SK-N-SH (cell line): ENCODE measurements at regions not wholly inside any gene's neighbourhood (a gene's known extent, or its start where the extent isn't known, plus 50 kb on each side); places are given as distances from the start of the nearest gene placed in this dataset.

Experiments
- CTCF ChIA-PET: fragments of 300-600, 350-600 bp; formaldehyde crosslinking; extraction: SDS; loops from one replicate; lab custom pipeline; 2021; lab: Yijun Ruan, JAX
- POLR2A ChIA-PET: fragments of 350-600 bp; sonication (Branson Sonifier 250); formaldehyde crosslinking; extraction: SDS; loops from one replicate; lab custom pipeline; 2020; ENCODE audit warnings: antibody characterized with exemption, inconsistent platforms; lab: Yijun Ruan, JAX
- DNase-seq: peaks from one replicate; pipeline ENCODE4 v3.0.0; 2012
- H2AFZ ChIP-seq: fragments of 200-600 bp; sonication (generic); 2 replicates; pipeline ENCODE4 v1.8.1; 2016; ENCODE audit warnings: antibody characterized with exemption, mild to moderate bottlenecking, low read depth
- H3F3A ChIP-seq: fragments of 200-600 bp; sonication (generic); replicated peaks from 2 replicates; pipeline ENCODE3; 2016; ENCODE audit warnings: antibody characterized with exemption, mild to moderate bottlenecking; ENCODE audit not compliant: insufficient read depth
- H3K27ac ChIP-seq, 2 experiments: fragments of 200-500 bp in 1 of 2; fragments of 200-600 bp in 1 of 2; sonication (Bioruptor generic) in 1 of 2; sonication (generic), shearing (Covaris generic) in 1 of 2; 2 replicates each; pipeline versions ENCODE4 v1.5.1 to v1.6.1; 2014 to 2016; ENCODE audit warnings: low read depth in 2 of 2, inconsistent platforms in 1 of 2, low read length in 1 of 2, mild to moderate bottlenecking in 1 of 2, mixed read lengths in 1 of 2
- H3K27me3 ChIP-seq: fragments of 200-600 bp; sonication (generic), shearing (Covaris generic); 2 replicates; pipeline ENCODE4 v1.6.1; 2016; ENCODE audit warnings: mixed run types; ENCODE audit not compliant: insufficient read depth
- H3K36me3 ChIP-seq, 2 experiments: fragments of 200-500 bp in 1 of 2; fragments of 200-600 bp in 1 of 2; sonication (Bioruptor generic) in 1 of 2; sonication (generic) in 1 of 2; replicated peaks in 1 of 2; 2 replicates each; pipeline versions ENCODE3 to v1.5.1; 2014 to 2016; ENCODE audit warnings: low read length in 1 of 2, mild to moderate bottlenecking in 1 of 2; ENCODE audit not compliant: insufficient read depth in 2 of 2, control insufficient read depth in 1 of 2
- H3K4me1 ChIP-seq, 2 experiments: fragments of 200-500 bp in 1 of 2; fragments of 200-600 bp in 1 of 2; sonication (Bioruptor generic) in 1 of 2; sonication (generic), shearing (Covaris generic) in 1 of 2; 2 replicates each; pipeline versions ENCODE4 v1.5.1 to v1.6.1; 2014 to 2016; ENCODE audit warnings: low read depth in 1 of 2, low read length in 1 of 2, mixed run types in 1 of 2; ENCODE audit not compliant: insufficient read depth in 2 of 2, control insufficient read depth in 1 of 2
- H3K4me2 ChIP-seq: fragments of 200-600 bp; sonication (generic), shearing (Covaris generic); 2 replicates; pipeline ENCODE4 v1.6.1; 2017; ENCODE audit warnings: mixed run types
- H3K4me3 ChIP-seq, 2 experiments: fragments of 200-500 bp in 1 of 2; fragments of 200-600 bp in 1 of 2; sonication (Bioruptor generic) in 1 of 2; sonication (generic), shearing (Covaris generic) in 1 of 2; 2 replicates each; pipeline versions ENCODE4 v1.5.1 to v1.8.1; 2014 to 2016; ENCODE audit warnings: low read depth in 2 of 2, inconsistent platforms in 1 of 2, low read length in 1 of 2, mild to moderate bottlenecking in 1 of 2, mixed read lengths in 1 of 2, moderate library complexity in 1 of 2
- H3K79me2 ChIP-seq: fragments of 200-600 bp; sonication (generic); 2 replicates; pipeline ENCODE4 v1.8.1; 2017; ENCODE audit warnings: mild to moderate bottlenecking; ENCODE audit not compliant: insufficient read depth
- H3K9ac ChIP-seq: fragments of 200-600 bp; sonication (generic); 2 replicates; pipeline ENCODE4 v1.6.1; 2017; ENCODE audit warnings: mixed run types
- H3K9me2 ChIP-seq: fragments of 200-600 bp; sonication (generic); 2 replicates; pipeline ENCODE4 v1.6.1; 2017; ENCODE audit warnings: mixed run types
- H3K9me3 ChIP-seq: fragments of 200-600 bp; sonication (generic); 2 replicates; pipeline ENCODE4 v1.6.1; 2017; ENCODE audit warnings: mixed run types, mild to moderate bottlenecking, moderate library complexity
- H4K20me1 ChIP-seq: fragments of 200-600 bp; sonication (generic); 2 replicates; pipeline ENCODE4 v1.6.1; 2017; ENCODE audit warnings: mild to moderate bottlenecking, mixed run types; ENCODE audit not compliant: insufficient read depth
- CHD2 ChIP-seq: fragments of 150-350 bp; IDR thresholded peaks from 2 replicates; pipeline ENCODE4 v1.6.1; 2018; ENCODE audit warnings: low read length; ENCODE audit not compliant: partially characterized antibody
- CTCF ChIP-seq: fragments of 200-600 bp; sonication (generic); IDR thresholded peaks from 2 replicates; pipeline ENCODE4 v1.6.1; 2017; ENCODE audit warnings: antibody characterized with exemption, mild to moderate bottlenecking, moderate library complexity
- EP300 ChIP-seq, 2 experiments: IDR thresholded peaks; 2 replicates each; pipeline versions ENCODE4 v1.4.0 to v1.6.1; 2012; ENCODE audit warnings: borderline replicate concordance in 1 of 2, low read depth in 1 of 2, low read length in 1 of 2
- FOSL2 ChIP-seq: IDR thresholded peaks from 2 replicates; pipeline ENCODE4 v1.4.0; 2012; ENCODE audit warnings: low read depth, mild to moderate bottlenecking, moderate library complexity, borderline replicate concordance
- GATA2 ChIP-seq: sonication (generic); formaldehyde crosslinking; IDR thresholded peaks from 2 replicates; pipeline ENCODE4 v1.5.0; 2020; ENCODE audit warnings: mild to moderate bottlenecking, missing genetic modification reagents
- MAX ChIP-seq: IDR thresholded peaks from 2 replicates; pipeline ENCODE4 v1.4.0; 2012; ENCODE audit warnings: low read depth
- MXI1 ChIP-seq: IDR thresholded peaks from 2 replicates; pipeline ENCODE4 v1.6.1; 2012; ENCODE audit warnings: mild to moderate bottlenecking, low read depth, low read length, improper control_type of control experiment
- NFIC ChIP-seq: IDR thresholded peaks from 2 replicates; pipeline ENCODE4 v1.4.0; 2012; ENCODE audit warnings: borderline replicate concordance
- RAD21 ChIP-seq: IDR thresholded peaks from 2 replicates; pipeline ENCODE4 v1.6.1; 2012; ENCODE audit warnings: mild to moderate bottlenecking, low read length
- RCOR1 ChIP-seq: fragments of 150-350 bp; IDR thresholded peaks from 2 replicates; pipeline ENCODE4 v1.6.1; 2017; ENCODE audit warnings: antibody characterized with exemption, low read length
- REST ChIP-seq: IDR thresholded peaks from 2 replicates; pipeline ENCODE4 v1.6.1; 2012; ENCODE audit warnings: mild to moderate bottlenecking, low read depth, low read length, moderate library complexity
- SMC3 ChIP-seq: IDR thresholded peaks from 2 replicates; pipeline ENCODE4 v1.6.1; 2012; ENCODE audit warnings: low read depth, low read length, improper control_type of control experiment
- WGBS: methylation state at CpG from one replicate; pipeline ENCODE4 v1.1.6; 2017; ENCODE audit warnings: low lambda C conversion rate; 5-methylcytosine and 5-hydroxymethylcytosine counted together

- 100% methylated on average over 2 of the region's 2 CpGs for WGBS
- Histone ChIP-seq H3K27me3 (no peaks in the 10 kb centered on the region), H3K9ac (no peak overlapping the region), H3K36me3 (no peaks in the 10 kb centered on the region), H3K27ac (no peak overlapping the region), H3K79me2 (no peaks in the 10 kb centered on the region), H3K4me3 (no peak overlapping the region), H3K9me2 (no peaks in the 10 kb centered on the region), H3K4me1 (peaks cover 9 to 16% of the 10 kb centered on the region in 2 experiments), H3F3A (peaks cover 16% of the 10 kb centered on the region), H2AFZ (no peak overlapping the region), H3K9me3 (no peaks in the 10 kb centered on the region), H3K4me2 (no peak overlapping the region), H4K20me1 (no peaks in the 10 kb centered on the region)
- ChIA-PET POLR2A (no interaction called here), CTCF (no interaction called here)
- DNase-seq, result no peak
- no peak for TF ChIP-seq SMC3
- no peak for TF ChIP-seq GATA2 (CRISPR knock-in tag)
- TF ChIP-seq MAX, result no peak
These were observed 95.6 kb upstream of the TPM1 start for GRCh38 chr15:62946940-62947339.

- TF ChIP-seq RCOR1 (peak; percentile 89), EP300 (IDR thresholded peaks at IDR 0.05; ENCODE audit: borderline replicate concordance in 1 of 2, low read depth in 1 of 2, low read length in 1 of 2) (peak in 1 of 2 experiments; percentile 68; a peak in 2 of 4 replicates), CHD2 (peak; percentile 34), NFIC (0 out of 2 replicates have a peak, but pooled peaks have one; percentile 14), CTCF (no peak), MXI1 (peak; percentile 45; the same call in 1 of the 2 replicates), FOSL2 (no peak), REST (peak; percentile 81; the same call in 1 of the 2 replicates), RAD21 (peak; percentile 39)
These were observed 92.0 kb upstream of the TPM1 start for GRCh38 chr15:62950462-62950931.

More at GRCh38 chr15:62950462-62950931, 92.0 kb upstream of the TPM1 start:
- Histone ChIP-seq H3K4me1 (peaks cover 0 to 13% of the 10 kb centered on the region in 2 experiments; a peak in 2 of 4 replicates), H3K4me3 (no peak overlapping the region), H3K9me2 (no peaks in the 10 kb centered on the region), H2AFZ (no peak overlapping the region), H3K9me3 (no peaks in the 10 kb centered on the region), H3K9ac (no peak overlapping the region), H4K20me1 (no peaks in the 10 kb centered on the region), H3K4me2 (no peak overlapping the region), H3K79me2 (no peaks in the 10 kb centered on the region), H3F3A (peaks cover 3% of the 10 kb centered on the region), H3K36me3 (no peaks in the 10 kb centered on the region), H3K27ac (peak overlapping the region in 1 of 2 experiments; percentile 63; a peak in 2 of 4 replicates), H3K27me3 (no peaks in the 10 kb centered on the region)
- POLR2A ChIA-PET, result interaction anchor here (1.0 kb wide), 1 partner anchor 12 kb away, joined by 3 read pairs; no protein-coding TSS in a partner anchor
- 44% methylated on average over 5 of the region's 5 CpGs for whole genome bisulfite sequencing
- DNase-seq, result peak; percentile 76
- CTCF ChIA-PET, result interaction anchor here (0.6 to 1.6 kb wide), 6 partner anchors 9 to 333 kb away, joined by 3 to 7 read pairs (median 3); no protein-coding TSS in a partner anchor
